Thyroid gland (tissue), 4 donors: ENCODE measurements at regions not wholly inside any gene's neighbourhood (a gene's known extent, or its start where the extent isn't known, plus 50 kb on each side); places are given as distances from the start of the nearest gene placed in this dataset.

Experiments used
- POLR2A ChIP-seq, 2 donors: fragments of 450-650 bp; IDR thresholded peaks; one replicate each; pipeline ENCODE4 v1.6.1; 2017; ENCODE audit warnings: antibody characterized with exemption in 2 of 2, mild to moderate bottlenecking in 2 of 2, moderate library complexity in 1 of 2
- TF ChIP-seq, protein P1 (sequence below), 6 experiments: fragments of 200-600 bp in 3 of 6; fragments of 450-650 bp in 3 of 6; sonication (generic) in 3 of 6; IDR thresholded peaks; one replicate each; pipeline ENCODE4 v1.5.1; 2016 to 2019; ENCODE audit warnings: antibody characterized with exemption in 6 of 6, mild to moderate bottlenecking in 2 of 6, inconsistent platforms in 1 of 6, moderate library complexity in 1 of 6

DNA sequence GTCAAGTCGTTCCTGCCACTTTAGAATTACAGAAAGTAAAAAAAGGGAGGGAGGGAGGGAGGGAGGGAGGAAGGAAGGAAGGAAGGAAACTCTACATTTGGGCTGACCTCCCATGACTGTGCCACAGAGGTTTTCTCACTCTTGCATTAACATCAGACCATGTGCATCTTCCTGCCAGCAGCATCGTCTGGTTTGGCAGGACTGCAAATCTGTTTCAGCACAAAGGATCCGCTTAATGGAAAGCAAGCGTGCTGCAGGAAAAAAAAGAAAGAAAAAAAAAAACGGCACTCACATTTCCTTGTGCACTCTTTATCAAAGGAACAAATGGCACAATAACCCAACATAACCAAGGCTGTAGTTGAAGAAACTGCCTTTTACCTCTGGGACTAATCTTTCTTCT is 148.8 kb upstream of the HES1 start:
- TF ChIP-seq POLR2A (IDR thresholded peaks at IDR 0.05): no peak
- TF ChIP-seq, protein P1, sequence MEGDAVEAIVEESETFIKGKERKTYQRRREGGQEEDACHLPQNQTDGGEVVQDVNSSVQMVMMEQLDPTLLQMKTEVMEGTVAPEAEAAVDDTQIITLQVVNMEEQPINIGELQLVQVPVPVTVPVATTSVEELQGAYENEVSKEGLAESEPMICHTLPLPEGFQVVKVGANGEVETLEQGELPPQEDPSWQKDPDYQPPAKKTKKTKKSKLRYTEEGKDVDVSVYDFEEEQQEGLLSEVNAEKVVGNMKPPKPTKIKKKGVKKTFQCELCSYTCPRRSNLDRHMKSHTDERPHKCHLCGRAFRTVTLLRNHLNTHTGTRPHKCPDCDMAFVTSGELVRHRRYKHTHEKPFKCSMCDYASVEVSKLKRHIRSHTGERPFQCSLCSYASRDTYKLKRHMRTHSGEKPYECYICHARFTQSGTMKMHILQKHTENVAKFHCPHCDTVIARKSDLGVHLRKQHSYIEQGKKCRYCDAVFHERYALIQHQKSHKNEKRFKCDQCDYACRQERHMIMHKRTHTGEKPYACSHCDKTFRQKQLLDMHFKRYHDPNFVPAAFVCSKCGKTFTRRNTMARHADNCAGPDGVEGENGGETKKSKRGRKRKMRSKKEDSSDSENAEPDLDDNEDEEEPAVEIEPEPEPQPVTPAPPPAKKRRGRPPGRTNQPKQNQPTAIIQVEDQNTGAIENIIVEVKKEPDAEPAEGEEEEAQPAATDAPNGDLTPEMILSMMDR (IDR thresholded peaks at IDR 0.05): no peak
